H1 (cell line): ENCODE measurements at regions not wholly inside any gene's neighbourhood (a gene's known extent, or its start where the extent isn't known, plus 50 kb on each side); places are given as distances from the start of the nearest gene placed in this dataset.

Source experiments
- CTCF ChIA-PET: fragments of 300-600 bp; sonication (Branson Sonifier 250); formaldehyde crosslinking; loops from one replicate; lab custom pipeline; 2021; ENCODE audit not compliant: partially characterized antibody; lab: Charles Lee
- POLR2A ChIA-PET: fragments of 300-600 bp; sonication (Branson Sonifier 250); formaldehyde crosslinking; loops from one replicate; lab custom pipeline; 2021; ENCODE audit warnings: inconsistent platforms; ENCODE audit not compliant: partially characterized antibody; lab: Charles Lee
- DNase-seq, 2 experiments: peaks; one replicate each; pipeline versions ENCODE4 v3.0.0 to v3.0.0-alpha.2; 2010 to 2022; ENCODE audit warnings: low spot score in 2 of 2, low read depth in 1 of 2, mixed read lengths in 1 of 2
- FAIRE-seq: peaks from 2 replicates; lab custom pipeline; 2011; peaks lifted over from hg19 to GRCh38; lab: Jason Lieb, UNC
- H2AFZ ChIP-seq: 2 replicates; pipeline ENCODE4 v1.8.1; 2012; ENCODE audit warnings: low read length, inconsistent platforms
- H2AK5ac ChIP-seq: 2 replicates; pipeline ENCODE4 v1.6.1; 2013; ENCODE audit warnings: low read depth, low read length
- H2BK120ac ChIP-seq: replicated peaks from 2 replicates; pipeline ENCODE3; 2013; ENCODE audit warnings: low read depth, low read length, inconsistent platforms
- H2BK12ac ChIP-seq: 2 replicates; pipeline ENCODE4 v1.6.1; 2013; ENCODE audit warnings: low read depth, low read length
- H2BK15ac ChIP-seq: 2 replicates; pipeline ENCODE4 v1.6.1; 2013; ENCODE audit warnings: low read length
- H2BK20ac ChIP-seq: 2 replicates; pipeline ENCODE4 v1.6.1; 2013; ENCODE audit warnings: low read length
- H2BK5ac ChIP-seq: 2 replicates; pipeline ENCODE4 v1.6.1; 2013; ENCODE audit warnings: low read depth, low read length
- H3K14ac ChIP-seq: 2 replicates; pipeline ENCODE4 v1.6.1; 2013; ENCODE audit warnings: inconsistent platforms; ENCODE audit not compliant: insufficient read length
- H3K18ac ChIP-seq: 2 replicates; pipeline ENCODE4 v1.6.1; 2013; ENCODE audit warnings: low read length; ENCODE audit errors: extremely low read depth
- H3K23ac ChIP-seq: 2 replicates; pipeline ENCODE4 v1.6.1; 2013; ENCODE audit warnings: inconsistent platforms; ENCODE audit not compliant: insufficient read length
- H3K23me2 ChIP-seq: 2 replicates; pipeline ENCODE4 v1.6.1; 2013; ENCODE audit warnings: low read depth, low read length
- H3K27ac ChIP-seq: 2 replicates; pipeline ENCODE4 v1.6.1; 2011; ENCODE audit warnings: low read depth, low read length, inconsistent platforms
- H3K27me3 ChIP-seq, 4 experiments: replicated peaks in 1 of 4; 1 replicate in 1 of 4; 2 replicates in 3 of 4; pipeline versions ENCODE4 v1.6.1 to v1.8.1; 2011 to 2013; ENCODE audit warnings: low read length in 3 of 4, mild to moderate bottlenecking in 3 of 4, inconsistent platforms in 2 of 4, mixed read lengths in 2 of 4, moderate library complexity in 1 of 4; ENCODE audit not compliant: control insufficient read depth in 3 of 4, insufficient read depth in 3 of 4; ENCODE audit errors: extremely low read depth in 1 of 4
- H3K36me3 ChIP-seq, 4 experiments: 2 replicates each; pipeline versions ENCODE4 v1.6.1 to v1.8.1; 2011 to 2013; ENCODE audit warnings: mild to moderate bottlenecking in 4 of 4, low read length in 3 of 4, moderate library complexity in 2 of 4, control low read depth in 1 of 4, inconsistent platforms in 1 of 4; ENCODE audit not compliant: insufficient read depth in 4 of 4, control insufficient read depth in 2 of 4
- H3K4ac ChIP-seq: replicated peaks from 2 replicates; pipeline ENCODE3; 2013; ENCODE audit warnings: low read length, low read depth, mixed read lengths, inconsistent platforms; ENCODE audit not compliant: insufficient read length
- H3K4me1 ChIP-seq, 4 experiments: replicated peaks in 1 of 4; 1 replicate in 1 of 4; 2 replicates in 3 of 4; pipeline versions ENCODE4 v1.6.1 to v1.8.1; 2011 to 2013; ENCODE audit warnings: low read length in 3 of 4, inconsistent platforms in 2 of 4, mixed read lengths in 1 of 4; ENCODE audit not compliant: insufficient read depth in 4 of 4, control insufficient read depth in 3 of 4
- H3K4me2 ChIP-seq, 2 experiments: 2 replicates each; pipeline versions ENCODE4 v1.6.1 to v1.8.1; 2011 to 2013; ENCODE audit warnings: low read depth in 2 of 2, low read length in 2 of 2, control low read depth in 1 of 2, inconsistent platforms in 1 of 2, mild to moderate bottlenecking in 1 of 2; ENCODE audit not compliant: insufficient read depth in 1 of 2
- H3K4me3 ChIP-seq, 4 experiments: fragments of 200-600, 300-600 bp in 1 of 4; sonication (generic), shearing (Covaris generic), sonication (Bioruptor Twin) in 1 of 4; 2 replicates each; pipeline versions ENCODE4 v1.5.1 to v1.8.1; 2011 to 2016; ENCODE audit warnings: low read length in 4 of 4, low read depth in 3 of 4, control low read depth in 2 of 4, inconsistent platforms in 2 of 4, mild to moderate bottlenecking in 2 of 4, mixed read lengths in 1 of 4, moderate library complexity in 1 of 4; ENCODE audit not compliant: insufficient read depth in 2 of 4; ENCODE audit errors: extremely low read depth in 1 of 4
- H3K56ac ChIP-seq: replicated peaks from 2 replicates; pipeline ENCODE3; 2013; ENCODE audit warnings: low read depth, mild to moderate bottlenecking, mixed read lengths, low read length, inconsistent platforms; ENCODE audit not compliant: insufficient read length
- H3K79me1 ChIP-seq: 2 replicates; pipeline ENCODE4 v1.6.1; 2013; ENCODE audit warnings: low read depth, low read length, control low read depth
- H3K79me2 ChIP-seq, 2 experiments: 2 replicates each; pipeline versions ENCODE4 v1.6.1 to v1.8.1; 2012 to 2013; ENCODE audit warnings: low read length in 2 of 2, mild to moderate bottlenecking in 2 of 2, inconsistent platforms in 1 of 2; ENCODE audit not compliant: insufficient read depth in 2 of 2, control insufficient read depth in 1 of 2
- H3K9ac ChIP-seq, 4 experiments: replicated peaks in 1 of 4; 1 replicate in 1 of 4; 2 replicates in 3 of 4; pipeline versions ENCODE4 v1.6.1 to v1.8.1; 2011 to 2013; ENCODE audit warnings: low read depth in 3 of 4, low read length in 3 of 4, control low read depth in 2 of 4, mild to moderate bottlenecking in 2 of 4, moderate library complexity in 2 of 4, inconsistent platforms in 1 of 4; ENCODE audit errors: extremely low read depth in 1 of 4
- H3K9me3 ChIP-seq, 2 experiments: 2 replicates each; pipeline versions ENCODE4 v1.6.1 to v1.8.1; 2012 to 2013; ENCODE audit warnings: mild to moderate bottlenecking in 2 of 2, moderate library complexity in 2 of 2, control low read depth in 1 of 2, inconsistent platforms in 1 of 2, low read depth in 1 of 2, low read length in 1 of 2, mixed read lengths in 1 of 2; ENCODE audit not compliant: insufficient read depth in 2 of 2
- H4K20me1 ChIP-seq, 2 experiments: replicated peaks in 1 of 2; 2 replicates each; pipeline versions ENCODE3 to v1.8.1; 2011 to 2013; ENCODE audit warnings: inconsistent platforms in 2 of 2, low read length in 2 of 2, mild to moderate bottlenecking in 1 of 2; ENCODE audit not compliant: insufficient read depth in 2 of 2, control insufficient read depth in 1 of 2
- H4K5ac ChIP-seq: 2 replicates; pipeline ENCODE4 v1.6.1; 2013; ENCODE audit warnings: low read length, low read depth, mixed read lengths, inconsistent platforms; ENCODE audit not compliant: insufficient read length
- H4K8ac ChIP-seq: 2 replicates; pipeline ENCODE4 v1.8.0; 2013; ENCODE audit warnings: mild to moderate bottlenecking, moderate library complexity, low read length, inconsistent platforms; ENCODE audit not compliant: insufficient read depth; ENCODE audit errors: extremely low read depth
- H4K91ac ChIP-seq: replicated peaks from 2 replicates; pipeline ENCODE3; 2013; ENCODE audit warnings: low read length, mixed read lengths, inconsistent platforms; ENCODE audit not compliant: insufficient read length
- CBX5 ChIP-seq: fragments of 300-800, 300-1000 bp; sonication (generic); IDR thresholded peaks from 2 replicates; pipeline ENCODE4 v1.7.1; 2016; ENCODE audit warnings: antibody characterized with exemption, low read length, low read depth
- CBX8 ChIP-seq: fragments of 300-800, 300-1000 bp; sonication (generic); IDR thresholded peaks from 2 replicates; pipeline ENCODE4 v1.7.1; 2016; ENCODE audit warnings: low read depth, low read length, borderline replicate concordance
- EZH2 ChIP-seq: fragments of 200-600 bp; sonication (generic); IDR thresholded peaks from 2 replicates; pipeline ENCODE4 v1.7.1; 2012; ENCODE audit warnings: low read depth, mild to moderate bottlenecking, moderate library complexity, low read length, inconsistent platforms; ENCODE audit not compliant: severe bottlenecking
- NANOG ChIP-seq: IDR thresholded peaks from 2 replicates; pipeline ENCODE4 v1.6.1; 2011; ENCODE audit warnings: low read length, low read depth, mild to moderate bottlenecking, inconsistent platforms; ENCODE audit not compliant: insufficient read depth, poor library complexity, severe bottlenecking
- RAD21 ChIP-seq, 2 experiments: IDR thresholded peaks in 1 of 2; conservative IDR thresholded peaks in 1 of 2; 2 replicates each; pipeline ENCODE4 v1.6.1; 2011; ENCODE audit warnings: low read depth in 2 of 2, low read length in 2 of 2, improper control_type of control experiment in 1 of 2, inconsistent platforms in 1 of 2, mild to moderate bottlenecking in 1 of 2, moderate library complexity in 1 of 2
- SIX5 ChIP-seq: IDR thresholded peaks from 2 replicates; pipeline ENCODE4 v1.6.1; 2011; ENCODE audit warnings: mild to moderate bottlenecking, low read depth, low read length
- YY1 ChIP-seq: IDR thresholded peaks from 2 replicates; pipeline ENCODE4 v1.6.1; 2011; ENCODE audit warnings: low read depth, mild to moderate bottlenecking, low read length
- WGBS, 2 experiments: shearing (Covaris generic) in 1 of 2; methylation state at CpG; one replicate each; pipeline versions ENCODE4 v1.1.6 to v1.1.7; 2013 to 2015; ENCODE audit warnings: low lambda C conversion rate in 2 of 2, mixed read lengths in 2 of 2, inconsistent platforms in 1 of 2, low coverage in 1 of 2, missing lambda C conversion rate in 1 of 2; ENCODE audit not compliant: insufficient replicate concordance in 2 of 2, insufficient coverage in 1 of 2, insufficient read length in 1 of 2; ENCODE audit errors: extremely low coverage in 1 of 2, missing lambda C conversion rate in 1 of 2; 5-methylcytosine and 5-hydroxymethylcytosine counted together

GRCh38 chr14:76920331-76921087, 94.3 kb downstream of the LRRC74A start:
- Histone ChIP-seq H4K8ac (no peak overlapping the region), H2AFZ (no peak overlapping the region), H4K5ac (no peak overlapping the region), H3K79me2 (no peaks in the 10 kb centered on the region), H2AK5ac (peak overlapping the region; percentile 46; the same call in 1 of the 2 replicates), H2BK120ac (peak overlapping the region; percentile 65), H2BK15ac (0 out of 2 replicates have a peak overlapping the region, but pooled peaks have one; percentile 96), H3K23ac (no peak overlapping the region), H3K4me1 (peaks cover 17 to 64% (median 53%) of the 10 kb centered on the region in 4 experiments), H3K9ac (no peak overlapping the region; a peak in 1 of 7 replicates), H3K9me3 (no peaks in the 10 kb centered on the region), H3K27me3 (no peaks in the 10 kb centered on the region), H3K79me1 (no peaks in the 10 kb centered on the region), H2BK5ac (peak overlapping the region; percentile 84; the same call in 1 of the 2 replicates), H3K18ac (peak overlapping the region; percentile 93), H3K56ac (no peak overlapping the region), H2BK12ac (peak overlapping the region; percentile 98), H3K27ac (peak overlapping the region; percentile 14; the same call in 1 of the 2 replicates), H4K91ac (peak overlapping the region; percentile 76), H4K20me1 (no peaks in the 10 kb centered on the region), H3K4ac (peak overlapping the region; percentile 36), H3K23me2 (peaks cover 5% of the 10 kb centered on the region; the same call in 1 of the 2 replicates), H3K4me2 (no peak overlapping the region), H3K36me3 (no peaks in the 10 kb centered on the region), H3K14ac (no peak overlapping the region), H3K4me3 (no peak overlapping the region), H2BK20ac (peak overlapping the region; percentile 87; the same call in 1 of the 2 replicates)
- FAIRE-seq: no peak
- POLR2A ChIA-PET: interaction anchor here (0.6 to 10.1 kb wide), 20 partner anchors 8 to 221 kb away, joined by 3 to 78 read pairs (median 4); partner anchors contain the start of genes IRF2BPL and ZDHHC22
- DNase-seq: no peak
- CTCF ChIA-PET: interaction anchor here (0.6 to 24.1 kb wide), 18 partner anchors 9 to 214 kb away, joined by 3 to 424 read pairs (median 126); no protein-coding TSS in a partner anchor
- TF ChIP-seq NANOG (no peak), CBX8 (no peak), EZH2 (no peak), RAD21 (IDR thresholded peaks at IDR 0.05 in 1 of 2, conservative IDR thresholded peaks at IDR 0.05 in 1 of 2; ENCODE audit: low read depth in 2 of 2, low read length in 2 of 2) (no peak), SIX5 (no peak), CBX5 (no peak), YY1 (no peak)
- 74% methylated on average over 13 of the region's 13 CpGs; no CpG with 5 or more reads in 1 of the 2 experiments for WGBS, 2 experiments
